Mesenchymal stem cell (in vitro differentiated cells and primary cell): ENCODE measurements at regions not wholly inside any gene's neighbourhood (a gene's known extent, or its start where the extent isn't known, plus 50 kb on each side); places are given as distances from the start of the nearest gene placed in this dataset.

Source experiments
- DNase-seq: peaks from one replicate; pipeline ENCODE4 v3.0.0-alpha.2; 2013
- H2AFZ ChIP-seq: one replicate; pipeline ENCODE4 v1.6.1; 2013; ENCODE audit warnings: low read depth, mild to moderate bottlenecking, control low read depth, inconsistent platforms, low read length, moderate library complexity
- H2AK5ac ChIP-seq: 2 replicates; pipeline ENCODE4 v1.6.1; 2013; ENCODE audit warnings: low read length, moderate library complexity, mild to moderate bottlenecking, inconsistent platforms; ENCODE audit not compliant: severe bottlenecking
- H2BK120ac ChIP-seq: one replicate; pipeline ENCODE4 v1.6.1; 2013; ENCODE audit warnings: low read depth, mild to moderate bottlenecking, inconsistent platforms, low read length, moderate library complexity
- H2BK12ac ChIP-seq, 2 experiments: one replicate each; pipeline ENCODE4 v1.6.1; 2013; ENCODE audit warnings: inconsistent platforms in 2 of 2, low read length in 2 of 2, mild to moderate bottlenecking in 2 of 2, moderate library complexity in 2 of 2, control low read depth in 1 of 2
- H2BK15ac ChIP-seq: one replicate; pipeline ENCODE4 v1.6.1; 2013; ENCODE audit warnings: mild to moderate bottlenecking, low read depth, inconsistent platforms; ENCODE audit not compliant: poor library complexity, severe bottlenecking
- H2BK5ac ChIP-seq: 2 replicates; pipeline ENCODE4 v1.6.1; 2013; ENCODE audit warnings: low read depth, mild to moderate bottlenecking, low read length, control low read depth, inconsistent platforms; ENCODE audit not compliant: poor library complexity, severe bottlenecking
- H3K14ac ChIP-seq, 2 experiments: one replicate each; pipeline ENCODE4 v1.6.1; 2013; ENCODE audit warnings: inconsistent platforms in 2 of 2, low read length in 2 of 2, control low read depth in 1 of 2, mild to moderate bottlenecking in 1 of 2, moderate library complexity in 1 of 2
- H3K18ac ChIP-seq, 2 experiments: one replicate each; pipeline ENCODE4 v1.6.1; 2013; ENCODE audit warnings: inconsistent platforms in 2 of 2, low read length in 2 of 2, control low read depth in 1 of 2, low read depth in 1 of 2, mild to moderate bottlenecking in 1 of 2
- H3K23ac ChIP-seq, 2 experiments: one replicate each; pipeline ENCODE4 v1.6.1; 2013; ENCODE audit warnings: inconsistent platforms in 2 of 2, low read length in 2 of 2, mild to moderate bottlenecking in 2 of 2, moderate library complexity in 2 of 2, control low read depth in 1 of 2
- H3K27ac ChIP-seq: 2 replicates; pipeline ENCODE4 v1.5.1; 2013; ENCODE audit warnings: mild to moderate bottlenecking, moderate library complexity, low read length, control low read depth, inconsistent platforms; ENCODE audit not compliant: poor library complexity, severe bottlenecking
- H3K27me3 ChIP-seq, 2 experiments: 2 replicates each; pipeline versions ENCODE4 v1.6.1 to v1.7.0; 2013; ENCODE audit warnings: low read length in 2 of 2, mild to moderate bottlenecking in 2 of 2, moderate library complexity in 2 of 2, control low read depth in 1 of 2, inconsistent platforms in 1 of 2; ENCODE audit not compliant: control insufficient read depth in 1 of 2, insufficient read depth in 1 of 2
- H3K36me3 ChIP-seq, 2 experiments: 2 replicates each; pipeline versions ENCODE4 v1.6.1 to v1.7.0; 2013; ENCODE audit warnings: low read length in 2 of 2, control low read depth in 1 of 2, inconsistent platforms in 1 of 2, low read depth in 1 of 2, mild to moderate bottlenecking in 1 of 2; ENCODE audit not compliant: insufficient read depth in 2 of 2, control insufficient read depth in 1 of 2
- H3K4ac ChIP-seq, 2 experiments: one replicate each; pipeline ENCODE4 v1.6.1; 2013; ENCODE audit warnings: inconsistent platforms in 2 of 2, low read length in 2 of 2, mild to moderate bottlenecking in 2 of 2, moderate library complexity in 2 of 2, control low read depth in 1 of 2, low read depth in 1 of 2
- H3K4me1 ChIP-seq: 2 replicates; pipeline ENCODE4 v1.6.1; 2013; ENCODE audit warnings: low read depth, low read length, control low read depth; ENCODE audit not compliant: control insufficient read depth, insufficient read depth
- H3K4me2 ChIP-seq: 2 replicates; pipeline ENCODE4 v1.6.1; 2013; ENCODE audit warnings: low read length, mild to moderate bottlenecking, inconsistent platforms; ENCODE audit not compliant: poor library complexity, severe bottlenecking
- H3K4me3 ChIP-seq, 2 experiments: 2 replicates each; pipeline versions ENCODE4 v1.5.1 to v1.7.0; 2013; ENCODE audit warnings: low read length in 2 of 2, mild to moderate bottlenecking in 2 of 2, control low read depth in 1 of 2, low read depth in 1 of 2; ENCODE audit not compliant: insufficient read depth in 1 of 2
- H3K79me1 ChIP-seq: replicated peaks from 2 replicates; pipeline ENCODE4 v1.6.1; 2013; ENCODE audit warnings: mild to moderate bottlenecking, control low read depth, low read length, inconsistent platforms; ENCODE audit not compliant: poor library complexity, severe bottlenecking
- H3K9ac ChIP-seq: 2 replicates; pipeline ENCODE4 v1.7.0; 2013; ENCODE audit warnings: mild to moderate bottlenecking, low read length, moderate library complexity
- H3K9me3 ChIP-seq: 2 replicates; pipeline ENCODE4 v1.7.0; 2013; ENCODE audit warnings: mild to moderate bottlenecking, low read length; ENCODE audit not compliant: control insufficient read depth
- H4K8ac ChIP-seq: one replicate; pipeline ENCODE4 v1.6.1; 2013; ENCODE audit warnings: inconsistent platforms, mild to moderate bottlenecking, low read length, moderate library complexity
- H4K91ac ChIP-seq: one replicate; pipeline ENCODE4 v1.6.1; 2013; ENCODE audit warnings: mild to moderate bottlenecking, low read length, inconsistent platforms
- WGBS: methylation state at CpG from one replicate; pipeline ENCODE4 v1.1.7; 2013; ENCODE audit warnings: mixed read lengths; 5-methylcytosine and 5-hydroxymethylcytosine counted together

- H3K9me3 ChIP-seq, result no peaks in the 10 kb centered on the region
- H3K36me3 ChIP-seq, result no peaks in the 10 kb centered on the region
- no peak overlapping the region for H3K18ac ChIP-seq
- no peak overlapping the region for H4K8ac ChIP-seq
- no peak overlapping the region for H3K9ac ChIP-seq
- H3K27ac ChIP-seq, result no peak overlapping the region
- H4K91ac ChIP-seq, result no peak overlapping the region
- no peaks in the 10 kb centered on the region for H3K4me1 ChIP-seq
- no peaks in the 10 kb centered on the region for H3K79me1 ChIP-seq
- no peak overlapping the region for H3K4me2 ChIP-seq
- H2AFZ ChIP-seq, result no peak overlapping the region
- no peak overlapping the region for H3K4me3 ChIP-seq
- WGBS, result 84% methylated on average over 4 of the region's 5 CpGs
- no peak for DNase-seq
- H2BK5ac ChIP-seq, result no peak overlapping the region
- no peak overlapping the region for H2BK120ac ChIP-seq
- no peak overlapping the region for H3K14ac ChIP-seq
- no peak overlapping the region for H2BK12ac ChIP-seq
- H3K27me3 ChIP-seq, result peaks cover 5 to 19% of the 10 kb centered on the region in 2 experiments
- H3K4ac ChIP-seq, result no peak overlapping the region
- H3K23ac ChIP-seq, result no peak overlapping the region
- no peak overlapping the region for H2BK15ac ChIP-seq
- H2AK5ac ChIP-seq, result no peak overlapping the region
These were observed 196.3 kb upstream of the PKDCC start for GRCh38 chr2:41851554-41851953.

- H2BK15ac ChIP-seq, result no peak overlapping the region
- H3K9ac ChIP-seq, result peak overlapping the region; percentile 0
- H3K36me3 ChIP-seq, result no peaks in the 10 kb centered on the region
- 12% methylated on average over 7 of the region's 8 CpGs for WGBS
- H3K27me3 ChIP-seq, result peaks cover 5 to 14% of the 10 kb centered on the region in 2 experiments
- peak; percentile 69 for DNase-seq
- H3K4me1 ChIP-seq, result no peaks in the 10 kb centered on the region
- no peaks in the 10 kb centered on the region for H3K9me3 ChIP-seq
- no peak overlapping the region for H2AK5ac ChIP-seq
- H3K18ac ChIP-seq, result no peak overlapping the region
- no peak overlapping the region for H3K4me3 ChIP-seq
- no peak overlapping the region for H3K23ac ChIP-seq
- H3K79me1 ChIP-seq, result no peaks in the 10 kb centered on the region
- H3K4ac ChIP-seq, result no peak overlapping the region
- no peak overlapping the region for H2BK120ac ChIP-seq
- H2BK12ac ChIP-seq, result peak overlapping the region in 1 of 2 experiments; percentile 34
- no peak overlapping the region for H4K91ac ChIP-seq
- no peak overlapping the region for H2AFZ ChIP-seq
- H3K27ac ChIP-seq, result no peak overlapping the region
- H2BK5ac ChIP-seq, result no peak overlapping the region
- H3K4me2 ChIP-seq, result no peak overlapping the region
- no peak overlapping the region for H3K14ac ChIP-seq
- no peak overlapping the region for H4K8ac ChIP-seq
These were observed 194.2 kb upstream of the PKDCC start for GRCh38 chr2:41853427-41854191.

- no peak for DNase-seq
- H3K27me3 ChIP-seq, result peaks cover 5 to 14% of the 10 kb centered on the region in 2 experiments
- no peak overlapping the region for H3K27ac ChIP-seq
- H3K79me1 ChIP-seq, result no peaks in the 10 kb centered on the region
- no peak overlapping the region for H3K4me2 ChIP-seq
- no peaks in the 10 kb centered on the region for H3K36me3 ChIP-seq
- H3K14ac ChIP-seq, result no peak overlapping the region
- H3K18ac ChIP-seq, result no peak overlapping the region
- no peak overlapping the region for H2BK120ac ChIP-seq
- H3K4me1 ChIP-seq, result no peaks in the 10 kb centered on the region
- H2AFZ ChIP-seq, result no peak overlapping the region
- no peak overlapping the region for H2BK5ac ChIP-seq
- H4K8ac ChIP-seq, result no peak overlapping the region
- H2BK12ac ChIP-seq, result peak overlapping the region in 1 of 2 experiments; percentile 13
- H4K91ac ChIP-seq, result no peak overlapping the region
- H3K9ac ChIP-seq, result peak overlapping the region; percentile 0
- H2AK5ac ChIP-seq, result no peak overlapping the region
- H3K4me3 ChIP-seq, result no peak overlapping the region
- no peak overlapping the region for H2BK15ac ChIP-seq
- no peaks in the 10 kb centered on the region for H3K9me3 ChIP-seq
- H3K23ac ChIP-seq, result no peak overlapping the region
- WGBS, result 82% methylated on average over 3 of the region's 4 CpGs
- no peak overlapping the region for H3K4ac ChIP-seq
These were observed 193.6 kb upstream of the PKDCC start for GRCh38 chr2:41854227-41854626.

GRCh38 chr2:41856946-41857345, 190.9 kb upstream of the PKDCC start:
- Histone ChIP-seq H2AK5ac (no peak overlapping the region), H2BK15ac (no peak overlapping the region), H4K8ac (no peak overlapping the region), H3K23ac (no peak overlapping the region), H3K18ac (no peak overlapping the region), H4K91ac (no peak overlapping the region), H3K36me3 (no peaks in the 10 kb centered on the region), H3K4me2 (no peak overlapping the region), H3K27me3 (no peaks in the 10 kb centered on the region), H3K27ac (no peak overlapping the region), H3K4me3 (no peak overlapping the region), H3K4ac (no peak overlapping the region), H2BK120ac (no peak overlapping the region), H3K9me3 (no peaks in the 10 kb centered on the region), H2BK12ac (no peak overlapping the region), H3K4me1 (no peaks in the 10 kb centered on the region), H3K79me1 (no peaks in the 10 kb centered on the region), H3K14ac (no peak overlapping the region), H3K9ac (no peak overlapping the region), H2BK5ac (no peak overlapping the region), H2AFZ (no peak overlapping the region)
- WGBS, result 85% methylated on average over 1 of the region's 1 CpG
- no peak for DNase-seq
